ENCODE measurements at regions not wholly inside any gene's neighbourhood (a gene's known extent, or its start where the extent isn't known, plus 50 kb on each side); places are given as distances from the start of the nearest gene placed in this dataset.

DNA sequence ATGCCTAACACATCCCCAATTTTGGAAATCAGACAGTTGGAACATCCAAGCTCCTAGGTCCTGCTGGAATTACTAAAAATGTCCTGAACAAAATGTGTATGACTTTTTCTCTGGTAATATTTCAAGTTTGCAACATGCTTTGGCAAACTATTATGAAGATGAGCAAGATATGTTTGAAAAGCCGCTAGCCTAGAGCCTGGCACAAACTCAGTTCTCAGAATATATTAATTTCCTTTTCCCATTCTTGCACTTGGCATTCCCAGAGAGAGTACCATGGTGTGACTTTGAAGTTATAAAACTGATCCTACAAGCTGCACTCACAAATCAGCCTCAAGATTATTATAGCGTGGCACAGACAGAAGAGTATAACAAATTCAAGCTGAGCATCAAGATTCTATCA lies 1031.1 kb downstream of the NTRK3 start:
- no peak for FAIRE-seq

DNA sequence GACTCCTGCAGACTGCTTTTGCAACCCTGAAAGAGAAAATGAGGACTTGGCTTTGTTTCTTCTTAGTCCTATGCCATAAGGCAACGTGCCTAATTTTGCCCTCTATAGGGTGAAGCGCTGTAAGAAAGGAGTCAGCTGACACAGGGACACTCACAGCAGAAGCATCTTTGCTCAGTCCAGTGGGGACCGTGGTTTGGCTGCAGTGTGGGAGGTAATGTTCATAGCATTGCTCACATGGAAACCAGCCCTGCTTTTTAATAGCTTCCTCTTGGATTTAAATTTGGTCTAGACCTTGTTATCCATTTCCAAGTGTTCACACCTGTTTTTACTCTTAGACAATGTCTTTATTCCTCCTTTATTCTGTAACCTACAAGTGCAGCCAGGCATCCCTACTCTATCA lies 1032.1 kb downstream of the NTRK3 start:
- FAIRE-seq = no peak

DNA sequence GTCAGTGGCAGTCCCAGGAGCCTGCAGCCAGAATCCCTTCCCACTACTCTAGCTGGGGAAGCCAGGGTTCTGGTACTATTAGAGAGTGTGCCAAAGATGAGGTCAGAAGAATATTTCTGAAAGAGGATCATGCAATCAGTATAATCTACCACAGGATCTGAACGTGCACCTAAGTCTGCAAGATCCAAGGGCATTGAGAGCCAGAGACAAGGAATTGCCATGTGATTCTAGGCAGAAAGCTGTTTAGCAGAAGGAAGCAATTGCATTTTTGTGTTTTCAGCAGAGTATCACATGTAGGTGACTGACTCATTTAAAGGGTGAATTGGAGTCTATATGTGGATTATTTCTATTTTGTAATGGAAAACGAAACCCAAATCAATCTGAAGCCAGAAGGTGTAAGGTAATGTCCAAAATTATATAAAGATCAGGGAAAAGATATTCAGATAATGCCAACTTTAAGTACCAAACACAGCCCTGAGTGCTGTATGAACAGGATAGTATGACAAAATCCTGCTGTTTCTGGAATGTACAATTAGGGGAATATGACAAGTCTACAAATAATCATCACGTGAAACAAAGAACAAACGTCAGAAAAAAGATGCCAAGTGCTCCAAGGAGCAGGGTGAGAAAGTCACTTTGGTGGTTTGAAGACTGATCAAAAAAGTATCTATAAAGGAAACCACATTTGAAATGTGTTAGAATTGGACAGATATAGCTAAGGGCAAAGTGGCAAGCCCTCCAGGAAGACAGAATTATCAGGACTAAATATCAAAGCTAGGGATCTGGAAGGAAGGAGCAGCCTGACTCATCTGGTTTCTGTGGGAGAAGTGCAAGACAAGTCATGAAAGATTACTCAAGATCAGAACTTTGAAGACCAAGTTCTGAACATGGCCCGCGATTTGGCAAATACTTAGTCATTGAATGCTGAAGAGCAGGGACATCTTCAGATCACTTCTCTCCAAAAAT lies 1036.6 kb downstream of the NTRK3 start:
- FAIRE-seq = no peak

DNA sequence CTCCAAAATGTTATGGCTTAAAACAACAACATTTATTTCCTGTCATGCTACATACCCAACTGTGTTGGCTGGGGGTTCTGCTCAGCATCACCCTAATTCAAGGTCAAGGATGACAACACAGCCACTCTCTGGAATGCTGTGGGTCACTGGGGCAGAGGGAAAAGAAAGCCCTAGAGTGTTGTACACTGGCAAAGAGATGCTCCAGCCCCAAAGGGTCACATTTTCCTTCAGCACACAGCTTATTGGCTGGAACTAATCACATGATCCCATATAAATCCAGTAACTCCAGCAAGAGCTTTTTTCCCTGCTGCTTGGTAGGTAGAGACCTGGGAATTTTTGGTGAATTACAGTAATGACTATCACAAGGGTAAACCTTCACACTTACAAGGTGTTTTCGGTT lies 1041.4 kb downstream of the NTRK3 start:
- no peak for FAIRE-seq

DNA sequence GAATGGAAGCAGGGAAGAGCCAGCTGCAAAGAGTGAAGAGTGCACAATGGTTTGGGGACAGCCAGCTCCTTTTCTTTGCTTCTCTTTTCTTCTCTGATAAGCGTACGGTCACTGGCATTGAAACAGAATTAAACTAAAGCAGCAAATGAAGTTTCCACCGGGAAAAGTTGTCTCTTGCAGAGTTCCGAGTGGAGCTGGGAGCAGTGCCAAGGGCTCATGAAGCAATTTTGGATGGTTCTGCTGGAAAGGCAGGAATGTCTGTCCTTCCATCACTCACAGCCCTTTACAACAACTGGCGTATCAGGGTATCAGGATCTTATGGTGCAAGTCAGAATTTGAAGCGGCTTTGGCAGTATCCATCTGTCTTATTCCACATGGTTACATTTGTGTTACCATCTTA lies 1042.9 kb downstream of the NTRK3 start:
- no peak for FAIRE-seq

DNA sequence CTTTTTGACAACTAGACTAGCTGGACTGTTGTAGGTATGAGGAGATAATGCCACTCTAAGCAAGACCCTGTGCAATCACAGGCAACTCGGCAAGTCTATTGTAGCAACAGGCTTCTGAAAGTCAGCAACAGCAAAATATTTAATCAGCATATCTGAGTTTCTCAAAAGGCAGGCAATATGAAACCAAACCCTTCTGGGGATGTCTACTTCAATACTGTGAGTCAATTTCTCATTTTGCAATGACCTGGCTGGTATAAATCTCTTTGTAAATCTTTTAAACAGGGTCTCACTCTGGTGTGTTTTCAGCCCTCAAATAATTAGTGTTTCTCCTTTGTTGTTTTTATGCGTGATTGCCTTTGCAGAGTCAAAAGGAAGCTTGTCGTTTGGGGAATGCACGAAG lies 1044.5 kb downstream of the NTRK3 start:
- no peak for FAIRE-seq

DNA sequence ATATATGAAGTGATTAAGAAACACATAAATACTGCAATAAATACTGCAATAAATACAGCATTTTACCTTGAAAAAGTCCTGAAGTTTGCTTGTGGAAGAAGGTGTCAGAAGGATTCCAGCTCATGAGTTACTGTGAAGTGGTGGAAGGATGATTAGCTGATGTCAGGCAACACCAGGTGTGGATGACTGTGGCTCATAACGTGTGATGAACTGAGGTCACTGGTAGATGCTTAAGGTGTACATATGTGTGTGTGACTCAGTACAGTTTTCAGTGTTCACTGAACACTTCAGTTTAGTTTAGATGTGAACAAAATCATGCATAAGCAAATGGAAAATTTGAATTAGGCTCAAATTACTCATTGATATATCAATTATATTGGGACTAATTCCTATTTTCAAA lies 1045.0 kb downstream of the NTRK3 start:
- no peak for FAIRE-seq

DNA sequence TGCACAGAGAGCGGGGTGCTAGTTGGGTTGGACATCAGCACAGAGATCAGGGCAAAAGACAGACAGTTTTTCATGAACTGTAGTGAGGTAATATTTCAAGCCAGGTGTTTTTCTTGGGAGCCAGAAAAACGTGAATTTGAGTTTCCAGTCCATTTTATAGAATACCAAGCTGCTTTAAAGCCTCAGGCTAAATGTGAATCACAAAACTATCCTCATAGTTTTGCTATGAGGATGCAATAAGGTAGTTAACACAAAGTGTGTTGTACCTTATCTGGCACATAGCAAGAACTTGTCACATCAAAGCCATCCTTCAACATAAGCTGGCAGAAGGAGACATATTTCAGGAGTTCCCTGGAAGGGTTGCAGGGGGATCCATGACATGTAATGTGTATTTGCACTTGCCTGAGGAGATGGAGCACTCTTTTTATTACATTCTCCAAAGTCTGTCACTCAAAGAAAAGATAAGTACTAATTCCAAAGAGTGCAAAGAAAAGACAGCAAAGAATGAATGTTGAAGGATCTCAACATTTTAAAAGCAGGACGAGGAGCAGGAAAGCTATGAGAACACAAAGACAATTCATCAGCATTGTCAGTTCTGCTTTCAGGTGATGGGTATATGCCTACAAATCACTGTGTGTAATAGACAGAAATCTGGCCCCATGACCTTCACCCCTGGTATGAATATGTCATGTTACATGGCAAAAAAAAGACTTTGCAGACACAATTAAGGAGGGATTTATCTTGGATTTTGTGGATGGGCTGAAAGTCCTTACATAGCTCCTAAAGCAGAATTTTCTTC lies 1046.4 kb downstream of the NTRK3 start:
- FAIRE-seq = no peak

DNA sequence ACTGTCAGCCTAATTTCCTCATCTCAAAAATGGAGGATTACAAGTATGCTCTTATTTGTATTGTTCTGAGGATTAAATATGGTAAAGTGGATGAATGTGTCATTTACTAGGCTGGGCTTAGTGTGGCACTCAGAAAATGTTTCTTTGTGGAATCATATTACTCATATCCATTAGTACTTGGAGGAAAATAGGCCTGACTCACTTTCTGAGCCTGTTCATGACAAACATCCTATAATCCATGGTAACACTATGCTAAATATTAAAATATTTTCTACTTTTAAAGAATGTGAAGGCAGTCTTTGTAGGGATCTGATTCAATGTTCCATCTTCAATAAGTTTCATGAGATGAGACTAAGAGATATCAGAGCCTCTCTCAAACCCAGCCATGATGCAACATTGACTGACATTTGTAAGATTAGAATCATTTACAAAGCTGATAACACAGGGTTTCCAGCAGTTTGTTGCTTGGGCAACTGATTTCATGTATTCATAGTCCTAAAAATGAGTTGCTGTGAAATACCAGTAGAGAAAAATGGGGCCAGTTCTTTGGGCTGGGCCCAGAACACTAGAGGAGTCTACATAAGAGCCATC lies 1048.5 kb downstream of the NTRK3 start:
- no peak for FAIRE-seq

DNA sequence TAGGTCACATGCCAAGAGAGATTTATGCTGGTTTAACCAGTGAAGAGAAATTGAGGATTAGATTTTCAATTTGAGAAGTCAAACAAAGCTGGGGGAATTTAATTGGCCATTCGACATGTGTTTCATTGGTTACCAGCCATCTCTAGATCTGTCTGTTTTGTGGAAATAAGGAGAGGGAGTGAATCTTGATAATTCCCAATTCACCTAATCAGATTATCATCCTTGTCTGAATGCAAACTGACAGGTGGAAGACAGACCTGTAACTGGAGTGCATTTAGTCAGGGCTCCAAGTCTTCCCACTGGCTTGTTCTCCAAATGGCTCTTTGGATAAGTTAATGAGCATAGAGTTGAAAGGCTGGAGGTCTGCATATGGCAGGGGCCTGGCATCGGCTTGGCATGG lies 1049.3 kb downstream of the NTRK3 start:
- no peak for FAIRE-seq

DNA sequence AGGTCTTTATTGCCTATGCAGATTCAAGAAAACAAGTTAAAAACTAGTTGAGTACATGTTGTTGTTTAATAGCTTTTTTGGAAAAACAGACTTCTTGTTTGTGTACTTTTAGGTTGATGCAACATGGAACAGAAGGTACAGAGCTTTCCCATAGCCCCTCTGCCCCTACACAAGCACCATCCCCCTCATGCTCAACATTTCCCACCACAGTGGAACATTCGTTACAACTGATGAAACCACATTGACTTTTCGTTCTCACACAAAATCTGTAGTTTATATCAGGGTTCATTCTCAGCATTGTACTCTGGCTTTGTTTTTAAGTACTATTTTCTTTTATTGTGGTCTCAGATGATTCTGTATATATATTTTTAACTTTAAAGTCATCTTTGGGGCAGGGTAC lies 1054.6 kb downstream of the NTRK3 start:
- FAIRE-seq = no peak

DNA sequence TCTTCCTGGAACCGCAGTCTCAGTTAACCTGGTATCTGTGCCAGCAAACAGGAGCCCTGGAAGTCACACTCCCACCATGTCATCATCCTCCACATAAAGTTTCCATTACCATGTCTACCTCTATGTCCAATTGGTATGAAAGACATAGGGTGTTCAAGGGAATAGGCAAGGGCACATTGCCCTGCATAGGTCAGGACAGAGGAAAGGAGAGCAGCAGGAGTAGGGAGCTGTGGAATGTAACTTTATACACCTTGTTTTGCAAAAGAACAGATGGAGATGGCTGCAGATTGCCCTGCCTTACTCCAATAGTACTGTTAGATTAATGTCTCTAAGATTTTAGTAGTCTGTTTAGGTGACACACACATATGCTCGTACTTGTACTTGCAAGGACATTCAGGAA lies 1056.4 kb downstream of the NTRK3 start:
- no peak for FAIRE-seq

DNA sequence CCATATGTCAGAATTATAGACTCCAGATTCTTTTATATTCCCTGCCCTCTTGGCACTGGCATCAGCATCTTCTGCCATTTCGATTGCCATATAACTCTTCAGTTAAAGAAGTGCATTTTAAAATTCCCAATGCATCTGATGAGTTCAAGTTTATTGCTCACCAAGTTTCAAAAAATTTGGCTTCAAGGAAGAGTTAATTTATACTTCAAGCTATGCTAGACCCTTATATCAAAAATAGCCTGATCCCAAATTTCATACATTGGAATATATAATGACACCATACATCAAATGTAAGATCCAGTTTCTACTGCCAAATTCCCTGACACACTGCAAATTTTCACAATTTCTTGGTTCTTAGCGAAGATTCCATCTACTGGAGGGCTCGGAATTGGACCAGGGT lies 1058.6 kb downstream of the NTRK3 start:
- no peak for FAIRE-seq

DNA sequence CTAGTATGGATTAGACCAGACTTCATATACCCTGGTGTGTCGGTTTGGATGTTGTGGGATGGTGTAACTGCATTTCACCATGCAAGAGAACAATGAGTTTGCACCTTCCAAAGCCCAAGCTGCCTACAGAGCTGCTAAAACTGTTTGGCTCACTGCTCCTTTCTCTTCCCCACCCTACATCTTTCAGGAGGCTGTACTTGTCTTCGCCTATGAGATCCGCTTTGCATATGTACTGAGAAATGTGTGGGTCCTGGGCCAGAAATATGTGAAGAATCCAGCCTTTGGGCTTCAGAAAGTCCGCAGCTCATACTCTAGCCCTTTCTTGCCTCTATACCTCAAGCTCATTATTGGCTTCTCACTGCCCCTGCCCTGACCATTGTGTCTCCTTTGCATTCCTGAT lies 1060.0 kb downstream of the NTRK3 start:
- no peak for FAIRE-seq

DNA sequence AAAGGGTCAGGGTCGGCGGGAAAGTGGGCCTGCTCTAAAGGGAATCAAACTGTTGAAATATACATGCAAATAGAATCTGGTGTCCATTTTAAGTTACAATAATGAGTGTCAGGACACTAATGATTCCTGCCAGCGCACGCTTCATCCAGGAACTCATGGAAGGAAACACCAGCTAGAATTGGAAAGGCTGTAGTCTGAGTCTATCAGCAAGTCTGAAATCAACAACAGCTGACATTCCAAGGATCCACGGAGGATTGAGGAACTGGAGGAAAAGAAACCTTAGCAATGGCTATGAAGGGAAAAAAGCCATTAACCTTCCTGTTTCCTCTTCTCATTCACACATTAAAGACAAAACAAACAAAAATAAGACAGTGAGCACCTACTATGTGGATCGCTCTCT lies 1063.1 kb downstream of the NTRK3 start:
- no peak for FAIRE-seq

DNA sequence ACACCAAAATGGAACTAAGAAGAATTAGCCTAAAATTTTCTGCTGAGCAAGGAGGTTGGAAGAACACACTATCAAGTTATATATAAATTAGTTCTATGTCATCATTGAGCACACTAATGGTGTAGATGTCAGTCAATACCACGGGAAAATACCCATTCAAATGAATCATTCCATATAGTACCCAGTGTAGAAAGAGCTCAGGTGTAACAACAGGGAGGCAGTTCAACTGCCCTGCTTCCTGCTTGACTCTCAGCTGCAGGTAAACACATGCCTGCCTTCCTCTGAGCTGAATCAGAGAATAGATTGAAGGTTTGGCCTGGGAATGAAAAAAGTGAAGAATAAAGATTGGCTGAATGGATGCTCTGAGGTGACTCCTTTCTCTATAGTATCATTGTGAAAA lies 1088.0 kb downstream of the AGBL1 start:
- no peak for FAIRE-seq

DNA sequence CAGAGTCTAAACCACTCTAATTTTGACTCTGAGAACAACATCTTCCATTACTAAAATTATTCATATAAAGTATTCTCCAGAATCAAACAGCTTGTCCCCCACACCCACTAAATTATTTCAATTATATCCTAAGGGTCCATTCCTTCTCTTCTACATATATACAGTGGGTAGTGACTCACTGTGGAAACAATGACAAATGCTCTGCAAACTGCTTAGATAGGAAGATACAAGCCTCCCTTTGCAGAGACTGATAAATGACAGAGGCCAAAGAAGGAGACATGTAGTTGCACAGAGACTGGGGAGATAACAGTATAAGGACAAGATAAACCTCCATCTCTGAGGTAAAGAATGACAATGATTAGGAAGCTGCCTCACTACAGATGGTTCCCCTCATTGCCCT lies 1087.4 kb downstream of the AGBL1 start:
- FAIRE-seq = no peak

DNA sequence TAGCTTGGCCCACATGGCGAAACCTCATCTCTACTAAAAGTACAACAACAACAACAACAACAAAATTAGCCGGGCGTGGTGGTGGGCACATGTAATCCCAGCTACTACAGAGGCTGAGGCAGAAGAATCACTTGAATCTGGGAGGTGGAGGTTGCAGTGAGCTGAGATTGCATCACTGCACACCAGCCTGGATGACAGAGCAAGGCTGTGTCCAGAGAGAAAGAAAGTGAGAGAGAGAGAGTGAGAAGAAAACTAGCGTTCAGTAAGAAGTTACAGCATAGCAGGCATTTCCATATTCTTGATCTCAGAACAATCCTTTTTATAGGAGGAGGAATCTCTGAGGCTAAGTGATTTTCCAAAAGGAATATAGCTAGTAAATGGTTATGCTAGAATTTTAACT lies 1076.1 kb downstream of the AGBL1 start:
- FAIRE-seq = no peak

DNA sequence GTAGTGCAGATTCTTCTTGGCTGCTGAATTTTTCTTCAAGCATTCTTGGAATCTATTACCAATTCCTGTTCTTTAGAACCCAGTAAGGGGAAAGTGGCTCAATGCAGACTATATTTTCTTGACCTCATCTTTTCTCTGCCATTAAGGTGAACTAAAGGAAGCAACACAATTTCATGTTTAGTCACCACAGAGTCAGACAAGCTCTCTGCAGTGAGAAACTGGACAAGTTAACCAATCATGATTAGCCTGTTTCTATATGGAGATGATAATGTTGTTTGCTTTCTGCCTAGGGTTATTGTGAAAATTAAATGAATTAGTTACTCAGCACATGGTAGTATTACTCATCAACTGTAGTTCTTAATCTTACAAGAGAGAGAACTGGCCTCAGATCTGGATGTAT lies 1075.1 kb downstream of the AGBL1 start:
- no peak for FAIRE-seq

DNA sequence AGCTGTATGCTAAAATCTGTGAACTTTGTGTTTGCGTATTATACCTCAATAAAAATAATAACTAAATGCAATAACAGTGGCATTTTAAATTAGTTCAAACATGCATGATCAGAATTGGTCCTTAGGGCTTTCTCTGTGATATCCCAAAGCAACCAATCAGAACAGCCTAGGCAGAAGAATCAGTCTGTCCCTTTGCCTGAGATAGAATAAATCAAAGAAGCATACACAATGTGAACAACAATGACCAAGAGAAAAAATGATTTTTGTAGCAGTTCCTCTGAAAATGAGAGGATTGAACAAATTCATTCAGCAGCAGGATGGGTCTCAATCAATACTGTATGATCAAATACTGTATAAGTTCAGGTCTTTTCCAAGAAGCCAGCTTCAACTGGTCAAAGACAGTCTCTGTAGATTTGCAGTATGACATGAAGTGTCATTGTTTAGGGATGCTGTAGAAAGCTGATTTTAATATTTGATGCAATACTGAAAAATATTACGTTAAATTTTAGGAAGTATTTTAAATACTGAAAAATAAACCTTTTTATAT lies 1071.6 kb downstream of the AGBL1 start:
- FAIRE-seq = no peak

DNA sequence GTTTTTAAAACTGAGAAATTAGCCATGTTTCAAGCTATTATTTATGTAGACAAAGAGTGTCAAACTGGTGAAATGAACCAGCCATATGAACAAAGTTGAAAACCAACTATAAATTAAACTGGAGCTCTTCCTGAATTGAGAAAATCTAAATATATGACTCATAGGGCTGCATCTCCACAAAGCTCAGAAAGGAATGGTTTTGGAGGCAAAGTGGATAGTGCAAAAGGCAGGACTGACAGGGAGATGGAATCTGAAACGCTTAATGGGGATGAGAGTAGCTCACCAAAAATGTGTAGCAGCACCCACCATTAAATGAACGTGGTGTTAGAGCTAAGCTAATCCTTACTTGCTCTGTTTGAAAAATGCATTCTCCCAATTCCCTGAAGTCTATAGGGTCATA lies 1066.0 kb downstream of the AGBL1 start:
- FAIRE-seq = no peak

DNA sequence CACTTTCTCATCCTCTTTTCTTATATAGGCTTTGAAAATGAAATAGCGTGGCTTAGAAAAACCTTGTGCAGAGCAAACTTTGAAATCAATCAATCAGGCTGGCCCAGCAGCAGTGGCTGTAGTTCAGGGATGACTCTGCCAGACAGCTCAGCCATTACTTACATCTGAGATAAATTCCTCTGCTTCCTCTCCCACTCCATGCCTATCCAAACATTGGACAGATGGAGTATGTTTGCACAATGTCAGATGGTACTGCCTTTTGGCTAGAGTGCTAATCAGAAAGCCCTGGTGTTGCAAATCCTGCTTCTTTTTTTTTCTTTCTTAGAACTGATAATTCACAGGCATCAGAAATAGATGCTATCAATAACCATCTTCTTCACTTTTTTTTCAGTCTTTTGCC lies 1065.1 kb downstream of the AGBL1 start:
- no peak for FAIRE-seq

DNA sequence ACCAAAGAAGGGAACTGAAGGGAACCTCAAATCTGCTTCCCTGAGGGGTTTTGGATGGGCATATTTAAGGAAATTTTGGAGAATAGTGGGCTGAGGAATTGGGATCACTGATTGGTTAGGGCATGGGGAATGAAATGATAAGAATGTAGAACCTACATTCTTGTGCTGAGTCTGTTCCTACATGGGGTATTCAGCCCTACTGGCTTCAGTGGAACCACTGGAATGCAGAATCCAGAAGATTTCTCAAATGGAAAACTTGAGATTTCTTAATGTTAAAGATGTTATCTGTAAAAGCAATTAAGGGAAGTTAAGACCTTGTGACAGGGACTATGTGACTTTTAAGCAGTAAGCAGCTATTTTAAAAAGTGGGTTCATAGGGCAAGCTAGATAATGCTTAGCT lies 1062.4 kb downstream of the AGBL1 start:
- no peak for FAIRE-seq

All from endometrium (tissue), 2 donors.